ENCODE measurements at regions not wholly inside any gene's neighbourhood (a gene's known extent, or its start where the extent isn't known, plus 50 kb on each side); places are given as distances from the start of the nearest gene placed in this dataset.

DNA sequence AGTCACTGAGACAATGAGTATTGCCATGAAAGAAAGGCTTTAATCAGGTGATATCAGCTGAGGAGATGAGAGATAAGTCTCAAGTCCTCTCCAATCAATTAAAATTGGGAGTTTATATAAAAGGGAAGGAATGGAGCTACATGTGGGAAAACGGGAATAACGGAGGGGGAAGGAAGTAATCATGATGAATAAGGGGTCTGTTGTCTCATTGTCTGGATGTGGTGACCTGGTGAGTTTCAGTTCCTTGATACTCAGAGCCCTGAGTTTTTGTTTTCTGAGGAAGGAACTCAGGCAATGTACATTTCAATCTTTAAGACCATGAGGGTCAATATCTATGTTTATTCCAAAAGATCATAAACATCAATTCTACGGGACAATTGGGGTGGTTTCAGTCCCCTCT lies 198.8 kb downstream of the KITLG start:
- no peak for DNase-seq
- BruUV-seq (replicated peaks) = no TSS peak

DNA sequence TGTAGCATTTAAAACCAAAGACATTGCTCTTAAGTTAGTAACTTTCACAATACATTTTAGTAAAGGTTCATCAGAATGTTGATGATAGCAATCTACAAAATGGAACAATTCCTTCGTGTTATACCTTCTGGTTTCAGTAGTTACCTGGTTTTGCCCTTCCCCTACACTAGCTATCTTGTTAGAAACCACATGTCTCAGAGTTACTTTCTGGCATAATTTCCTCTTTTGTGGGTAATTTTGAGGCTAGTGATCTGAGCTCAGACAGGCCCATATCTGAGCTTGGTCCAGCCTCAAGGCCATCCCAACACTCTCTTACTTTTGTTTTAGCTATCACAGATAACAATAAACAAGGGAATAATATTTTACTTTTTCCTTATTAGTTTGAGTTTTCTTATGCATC lies 196.9 kb downstream of the KITLG start:
- H3K27me3 ChIP-seq (replicated peaks; ENCODE audit: control insufficient read depth, insufficient read depth, low read length) = no peaks in the 10 kb centered on the region
- CTCF ChIA-PET = no interaction called here
- peaks cover 7% of the 10 kb centered on the region for H3K4me1 Mint-ChIP-seq (ENCODE audit: low read depth, unreplicated experiment)
- no peaks in the 10 kb centered on the region for H3K36me3 ChIP-seq (ENCODE audit: control insufficient read depth, insufficient read depth, low read length)
- POLR2A ChIA-PET = no interaction called here
- no peak overlapping the region for H3K4me3 Mint-ChIP-seq (ENCODE audit: unreplicated experiment)
- intact Hi-C loops (cut with micrococcal nuclease; ENCODE audit: unreplicated experiment) = no loop called here
- no peak overlapping the region for H3K27ac Mint-ChIP-seq (ENCODE audit: unreplicated experiment)
- no peak for DNase-seq
- no peaks in the 10 kb centered on the region for H3K4me1 ChIP-seq
- no peak overlapping the region for H3K4me3 ChIP-seq (ENCODE audit: low read depth, low read length)
- no peak for TF ChIP-seq CTCF (IDR thresholded peaks at IDR 0.05; ENCODE audit: insufficient read depth in 1 of 2, low read depth in 1 of 2, low read length in 1 of 2, severe bottlenecking in 1 of 2, unreplicated experiment in 1 of 2)
- H3K9me3 Mint-ChIP-seq (ENCODE audit: unreplicated experiment) = peaks cover 6% of the 10 kb centered on the region
- no peaks in the 10 kb centered on the region for H3K9me3 ChIP-seq
- no TSS peak for BruUV-seq (replicated peaks)
- no peaks in the 10 kb centered on the region for H3K27me3 Mint-ChIP-seq (ENCODE audit: insufficient read depth, unreplicated experiment)
- H3K36me3 Mint-ChIP-seq (ENCODE audit: insufficient read depth, unreplicated experiment) = peaks cover 5% of the 10 kb centered on the region

More for the DNA sequence above, 198.8 kb downstream of the KITLG start:
- peaks cover 5% of the 10 kb centered on the region for H3K36me3 Mint-ChIP-seq (ENCODE audit: insufficient read depth, unreplicated experiment)
- H3K4me3 ChIP-seq (ENCODE audit: low read depth, low read length) = no peak overlapping the region
- no peak for TF ChIP-seq CTCF (IDR thresholded peaks at IDR 0.05; ENCODE audit: insufficient read depth in 1 of 2, low read depth in 1 of 2, low read length in 1 of 2, severe bottlenecking in 1 of 2, unreplicated experiment in 1 of 2)
- H3K27me3 Mint-ChIP-seq (ENCODE audit: insufficient read depth, unreplicated experiment) = no peaks in the 10 kb centered on the region
- no peaks in the 10 kb centered on the region for H3K36me3 ChIP-seq (ENCODE audit: control insufficient read depth, insufficient read depth, low read length)
- ChIA-PET POLR2A (no interaction called here), CTCF (no interaction called here)
- H3K27ac Mint-ChIP-seq (ENCODE audit: unreplicated experiment) = no peak overlapping the region
- H3K4me1 ChIP-seq = no peaks in the 10 kb centered on the region
- no peak overlapping the region for H3K4me3 Mint-ChIP-seq (ENCODE audit: unreplicated experiment)
- no peaks in the 10 kb centered on the region for H3K9me3 ChIP-seq
- intact Hi-C loops (cut with micrococcal nuclease; ENCODE audit: unreplicated experiment) = no loop called here
- H3K27me3 ChIP-seq (replicated peaks; ENCODE audit: control insufficient read depth, insufficient read depth, low read length) = no peaks in the 10 kb centered on the region
- H3K9me3 Mint-ChIP-seq (ENCODE audit: unreplicated experiment) = peaks cover 6% of the 10 kb centered on the region
- H3K4me1 Mint-ChIP-seq (ENCODE audit: low read depth, unreplicated experiment) = peaks cover 7% of the 10 kb centered on the region

DNA sequence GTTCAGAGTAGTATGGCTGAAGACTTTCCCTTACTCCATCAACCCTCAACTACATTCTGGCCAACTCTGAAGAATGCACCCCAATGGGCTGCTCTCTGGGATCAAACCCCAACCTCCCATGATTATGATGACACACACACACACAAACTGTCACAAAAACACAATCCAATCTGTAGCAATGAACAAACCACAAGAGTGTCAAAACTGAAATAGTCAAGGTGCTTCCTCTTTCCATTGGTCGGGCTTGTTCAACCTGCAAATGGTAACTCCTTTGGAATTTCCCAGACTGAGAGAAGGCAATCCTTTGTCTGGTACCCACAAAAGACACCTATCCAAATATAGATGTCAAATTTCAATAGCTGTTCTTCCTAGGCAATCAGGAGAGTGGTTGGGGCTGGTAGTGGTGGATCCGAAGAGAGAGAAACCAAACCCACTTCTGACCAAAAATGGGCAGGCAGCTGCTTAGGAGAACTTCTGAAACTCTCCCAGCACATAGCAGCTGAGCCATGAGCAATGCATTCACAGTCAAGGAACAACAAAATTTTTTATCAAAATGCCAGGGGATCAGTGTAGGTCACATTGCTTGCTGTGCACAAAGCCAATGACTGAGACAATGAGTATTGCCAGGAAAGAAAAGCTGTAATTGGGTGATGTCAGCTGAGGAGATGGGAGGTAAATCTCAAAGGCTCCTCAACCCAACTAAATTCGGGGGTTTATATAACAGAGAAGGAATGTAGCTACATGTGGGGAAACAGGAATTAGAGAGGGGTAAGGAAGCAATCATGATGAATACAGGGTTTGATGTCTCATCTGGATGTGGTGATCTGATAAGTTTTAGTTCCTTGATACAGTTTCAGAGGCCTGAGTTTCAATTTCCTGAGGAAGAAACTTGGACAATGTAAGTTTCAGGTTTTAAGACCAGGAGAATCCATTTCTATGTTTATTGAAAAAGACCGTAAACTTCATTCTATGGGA lies 191.4 kb downstream of the KITLG start:
- Mint-ChIP-seq H3K4me3 (ENCODE audit: unreplicated experiment) (no peak overlapping the region), H3K9me3 (ENCODE audit: unreplicated experiment) (no peaks in the 10 kb centered on the region), H3K27ac (ENCODE audit: unreplicated experiment) (no peak overlapping the region), H3K27me3 (ENCODE audit: insufficient read depth, unreplicated experiment) (no peaks in the 10 kb centered on the region), H3K4me1 (ENCODE audit: low read depth, unreplicated experiment) (no peaks in the 10 kb centered on the region), H3K36me3 (ENCODE audit: insufficient read depth, unreplicated experiment) (no peaks in the 10 kb centered on the region)
- Histone ChIP-seq H3K36me3 (ENCODE audit: control insufficient read depth, insufficient read depth, low read length) (no peaks in the 10 kb centered on the region), H3K4me1 (no peaks in the 10 kb centered on the region), H3K9me3 (no peaks in the 10 kb centered on the region), H3K27me3 (replicated peaks; ENCODE audit: control insufficient read depth, insufficient read depth, low read length) (no peaks in the 10 kb centered on the region), H3K4me3 (ENCODE audit: low read depth, low read length) (no peak overlapping the region)
- ChIA-PET POLR2A (no interaction called here), CTCF (no interaction called here)
- BruUV-seq (replicated peaks) = no TSS peak
- TF ChIP-seq CTCF (IDR thresholded peaks at IDR 0.05; ENCODE audit: insufficient read depth in 1 of 2, low read depth in 1 of 2, low read length in 1 of 2, severe bottlenecking in 1 of 2, unreplicated experiment in 1 of 2) = no peak
- no peak for DNase-seq
- intact Hi-C loops (cut with micrococcal nuclease; ENCODE audit: unreplicated experiment) = no loop called here
